ENCODE measurements at regions not wholly inside any gene's neighbourhood (a gene's known extent, or its start where the extent isn't known, plus 50 kb on each side); places are given as distances from the start of the nearest gene placed in this dataset.

DNA sequence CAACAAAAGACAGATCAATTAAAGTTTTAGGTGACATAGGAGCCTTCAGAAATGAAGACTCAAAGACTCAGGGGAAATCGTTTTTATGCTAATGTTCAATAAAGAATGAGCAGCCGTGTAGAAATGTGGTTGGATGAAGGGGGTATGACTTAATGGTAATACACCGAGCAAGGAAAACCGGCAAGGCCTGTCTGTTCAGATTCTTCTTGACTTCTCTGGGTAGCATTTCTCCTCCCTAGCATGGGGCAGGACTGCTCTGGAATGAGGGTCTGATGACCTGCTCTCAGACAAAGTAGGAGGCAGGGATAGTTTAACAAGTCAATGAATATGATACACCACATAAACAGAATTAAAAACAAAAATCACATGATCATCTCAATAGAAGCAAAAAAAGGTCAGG lies 487.4 kb downstream of the ZNF608 start (continued):
- TF ChIP-seq, protein P1, sequence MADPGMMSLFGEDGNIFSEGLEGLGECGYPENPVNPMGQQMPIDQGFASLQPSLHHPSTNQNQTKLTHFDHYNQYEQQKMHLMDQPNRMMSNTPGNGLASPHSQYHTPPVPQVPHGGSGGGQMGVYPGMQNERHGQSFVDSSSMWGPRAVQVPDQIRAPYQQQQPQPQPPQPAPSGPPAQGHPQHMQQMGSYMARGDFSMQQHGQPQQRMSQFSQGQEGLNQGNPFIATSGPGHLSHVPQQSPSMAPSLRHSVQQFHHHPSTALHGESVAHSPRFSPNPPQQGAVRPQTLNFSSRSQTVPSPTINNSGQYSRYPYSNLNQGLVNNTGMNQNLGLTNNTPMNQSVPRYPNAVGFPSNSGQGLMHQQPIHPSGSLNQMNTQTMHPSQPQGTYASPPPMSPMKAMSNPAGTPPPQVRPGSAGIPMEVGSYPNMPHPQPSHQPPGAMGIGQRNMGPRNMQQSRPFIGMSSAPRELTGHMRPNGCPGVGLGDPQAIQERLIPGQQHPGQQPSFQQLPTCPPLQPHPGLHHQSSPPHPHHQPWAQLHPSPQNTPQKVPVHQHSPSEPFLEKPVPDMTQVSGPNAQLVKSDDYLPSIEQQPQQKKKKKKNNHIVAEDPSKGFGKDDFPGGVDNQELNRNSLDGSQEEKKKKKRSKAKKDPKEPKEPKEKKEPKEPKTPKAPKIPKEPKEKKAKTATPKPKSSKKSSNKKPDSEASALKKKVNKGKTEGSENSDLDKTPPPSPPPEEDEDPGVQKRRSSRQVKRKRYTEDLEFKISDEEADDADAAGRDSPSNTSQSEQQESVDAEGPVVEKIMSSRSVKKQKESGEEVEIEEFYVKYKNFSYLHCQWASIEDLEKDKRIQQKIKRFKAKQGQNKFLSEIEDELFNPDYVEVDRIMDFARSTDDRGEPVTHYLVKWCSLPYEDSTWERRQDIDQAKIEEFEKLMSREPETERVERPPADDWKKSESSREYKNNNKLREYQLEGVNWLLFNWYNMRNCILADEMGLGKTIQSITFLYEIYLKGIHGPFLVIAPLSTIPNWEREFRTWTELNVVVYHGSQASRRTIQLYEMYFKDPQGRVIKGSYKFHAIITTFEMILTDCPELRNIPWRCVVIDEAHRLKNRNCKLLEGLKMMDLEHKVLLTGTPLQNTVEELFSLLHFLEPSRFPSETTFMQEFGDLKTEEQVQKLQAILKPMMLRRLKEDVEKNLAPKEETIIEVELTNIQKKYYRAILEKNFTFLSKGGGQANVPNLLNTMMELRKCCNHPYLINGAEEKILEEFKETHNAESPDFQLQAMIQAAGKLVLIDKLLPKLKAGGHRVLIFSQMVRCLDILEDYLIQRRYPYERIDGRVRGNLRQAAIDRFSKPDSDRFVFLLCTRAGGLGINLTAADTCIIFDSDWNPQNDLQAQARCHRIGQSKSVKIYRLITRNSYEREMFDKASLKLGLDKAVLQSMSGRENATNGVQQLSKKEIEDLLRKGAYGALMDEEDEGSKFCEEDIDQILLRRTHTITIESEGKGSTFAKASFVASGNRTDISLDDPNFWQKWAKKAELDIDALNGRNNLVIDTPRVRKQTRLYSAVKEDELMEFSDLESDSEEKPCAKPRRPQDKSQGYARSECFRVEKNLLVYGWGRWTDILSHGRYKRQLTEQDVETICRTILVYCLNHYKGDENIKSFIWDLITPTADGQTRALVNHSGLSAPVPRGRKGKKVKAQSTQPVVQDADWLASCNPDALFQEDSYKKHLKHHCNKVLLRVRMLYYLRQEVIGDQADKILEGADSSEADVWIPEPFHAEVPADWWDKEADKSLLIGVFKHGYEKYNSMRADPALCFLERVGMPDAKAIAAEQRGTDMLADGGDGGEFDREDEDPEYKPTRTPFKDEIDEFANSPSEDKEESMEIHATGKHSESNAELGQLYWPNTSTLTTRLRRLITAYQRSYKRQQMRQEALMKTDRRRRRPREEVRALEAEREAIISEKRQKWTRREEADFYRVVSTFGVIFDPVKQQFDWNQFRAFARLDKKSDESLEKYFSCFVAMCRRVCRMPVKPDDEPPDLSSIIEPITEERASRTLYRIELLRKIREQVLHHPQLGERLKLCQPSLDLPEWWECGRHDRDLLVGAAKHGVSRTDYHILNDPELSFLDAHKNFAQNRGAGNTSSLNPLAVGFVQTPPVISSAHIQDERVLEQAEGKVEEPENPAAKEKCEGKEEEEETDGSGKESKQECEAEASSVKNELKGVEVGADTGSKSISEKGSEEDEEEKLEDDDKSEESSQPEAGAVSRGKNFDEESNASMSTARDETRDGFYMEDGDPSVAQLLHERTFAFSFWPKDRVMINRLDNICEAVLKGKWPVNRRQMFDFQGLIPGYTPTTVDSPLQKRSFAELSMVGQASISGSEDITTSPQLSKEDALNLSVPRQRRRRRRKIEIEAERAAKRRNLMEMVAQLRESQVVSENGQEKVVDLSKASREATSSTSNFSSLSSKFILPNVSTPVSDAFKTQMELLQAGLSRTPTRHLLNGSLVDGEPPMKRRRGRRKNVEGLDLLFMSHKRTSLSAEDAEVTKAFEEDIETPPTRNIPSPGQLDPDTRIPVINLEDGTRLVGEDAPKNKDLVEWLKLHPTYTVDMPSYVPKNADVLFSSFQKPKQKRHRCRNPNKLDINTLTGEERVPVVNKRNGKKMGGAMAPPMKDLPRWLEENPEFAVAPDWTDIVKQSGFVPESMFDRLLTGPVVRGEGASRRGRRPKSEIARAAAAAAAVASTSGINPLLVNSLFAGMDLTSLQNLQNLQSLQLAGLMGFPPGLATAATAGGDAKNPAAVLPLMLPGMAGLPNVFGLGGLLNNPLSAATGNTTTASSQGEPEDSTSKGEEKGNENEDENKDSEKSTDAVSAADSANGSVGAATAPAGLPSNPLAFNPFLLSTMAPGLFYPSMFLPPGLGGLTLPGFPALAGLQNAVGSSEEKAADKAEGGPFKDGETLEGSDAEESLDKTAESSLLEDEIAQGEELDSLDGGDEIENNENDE (IDR thresholded peaks at IDR 0.05; ENCODE audit: low read depth, low read length): no peak
- TF ChIP-seq ZNF644 (tag; IDR thresholded peaks at IDR 0.05; ENCODE audit: low read depth) (no peak), BDP1 (IDR thresholded peaks at IDR 0.05; ENCODE audit: insufficient read depth, insufficient read length) (no peak), SIX5 (IDR thresholded peaks at IDR 0.05; ENCODE audit: borderline replicate concordance in 1 of 2, insufficient read depth in 1 of 2, low read depth in 1 of 2, low read length in 2 of 2) (no peak), MAFK (IDR thresholded peaks at IDR 0.05; ENCODE audit: low read length) (no peak)

Measured in K562 (cell line).